HepG2 (cell line): ENCODE measurements at regions not wholly inside any gene's neighbourhood (a gene's known extent, or its start where the extent isn't known, plus 50 kb on each side); places are given as distances from the start of the nearest gene placed in this dataset.
"Not testable (repeated sequence)": the region's sequence is repeated elsewhere in the genome, so short reads cannot be mapped to it uniquely, and the experiment has no call there.

Experiments used
- HNRNPUL1 ChIP-seq: fragments of 200-400 bp; formaldehyde crosslinking; IDR thresholded peaks from 2 replicates; pipeline ENCODE4 v1.6.1; 2017; ENCODE audit warnings: low read depth, mild to moderate bottlenecking, low read length, moderate library complexity
- HOXA5 ChIP-seq: sonication (generic); formaldehyde crosslinking; IDR thresholded peaks from 2 replicates; pipeline ENCODE4 v1.4.0; 2020; ENCODE audit warnings: missing genetic modification reagents
- POLR2G ChIP-seq: fragments of 200-400 bp; formaldehyde crosslinking; IDR thresholded peaks from 2 replicates; pipeline ENCODE4 v1.6.1; 2018; ENCODE audit warnings: mild to moderate bottlenecking, low read depth, low read length, moderate library complexity
- ZNF609 ChIP-seq: sonication (generic); formaldehyde crosslinking; IDR thresholded peaks from 2 replicates; pipeline ENCODE4 v1.4.0; 2020; ENCODE audit warnings: mild to moderate bottlenecking, missing genetic modification reagents, borderline replicate concordance
- TF ChIP-seq, protein P1 (sequence below): sonication (generic); formaldehyde crosslinking; IDR thresholded peaks from 2 replicates; pipeline ENCODE4 v1.5.0; 2020; ENCODE audit warnings: mild to moderate bottlenecking, missing genetic modification reagents, moderate library complexity

DNA sequence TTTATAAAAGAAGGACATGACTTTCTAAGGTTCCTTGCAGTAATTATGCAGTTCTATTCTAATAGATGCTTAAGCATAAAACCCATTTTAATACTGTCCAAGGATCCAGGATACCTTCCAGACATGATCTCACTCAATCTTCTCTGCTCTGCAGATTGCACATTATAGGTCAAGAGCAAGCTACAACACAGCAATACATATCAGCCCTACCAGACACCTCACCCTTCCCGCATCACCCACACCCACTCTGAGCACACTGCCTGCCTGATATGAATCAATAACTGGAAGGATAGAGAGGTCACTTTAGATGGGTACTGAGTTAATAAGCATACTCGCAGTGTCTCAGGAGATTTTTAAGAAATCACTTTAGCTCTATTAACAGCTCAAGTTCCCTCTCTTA, 166.5 kb upstream of the NBPF9 start:
- TF ChIP-seq, protein P1, sequence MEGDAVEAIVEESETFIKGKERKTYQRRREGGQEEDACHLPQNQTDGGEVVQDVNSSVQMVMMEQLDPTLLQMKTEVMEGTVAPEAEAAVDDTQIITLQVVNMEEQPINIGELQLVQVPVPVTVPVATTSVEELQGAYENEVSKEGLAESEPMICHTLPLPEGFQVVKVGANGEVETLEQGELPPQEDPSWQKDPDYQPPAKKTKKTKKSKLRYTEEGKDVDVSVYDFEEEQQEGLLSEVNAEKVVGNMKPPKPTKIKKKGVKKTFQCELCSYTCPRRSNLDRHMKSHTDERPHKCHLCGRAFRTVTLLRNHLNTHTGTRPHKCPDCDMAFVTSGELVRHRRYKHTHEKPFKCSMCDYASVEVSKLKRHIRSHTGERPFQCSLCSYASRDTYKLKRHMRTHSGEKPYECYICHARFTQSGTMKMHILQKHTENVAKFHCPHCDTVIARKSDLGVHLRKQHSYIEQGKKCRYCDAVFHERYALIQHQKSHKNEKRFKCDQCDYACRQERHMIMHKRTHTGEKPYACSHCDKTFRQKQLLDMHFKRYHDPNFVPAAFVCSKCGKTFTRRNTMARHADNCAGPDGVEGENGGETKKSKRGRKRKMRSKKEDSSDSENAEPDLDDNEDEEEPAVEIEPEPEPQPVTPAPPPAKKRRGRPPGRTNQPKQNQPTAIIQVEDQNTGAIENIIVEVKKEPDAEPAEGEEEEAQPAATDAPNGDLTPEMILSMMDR, result not testable (repeated sequence)
- not testable (repeated sequence) for TF ChIP-seq POLR2G; HNRNPUL1; ZNF609; HOXA5 (CRISPR knock-in tag)
